GM21423 (cell line): ENCODE measurements at regions not wholly inside any gene's neighbourhood (a gene's known extent, or its start where the extent isn't known, plus 50 kb on each side); places are given as distances from the start of the nearest gene placed in this dataset.
"Not testable (repeated sequence)": the region's sequence is repeated elsewhere in the genome, so short reads cannot be mapped to it uniquely, and the experiment has no call there.

ENCODE experiments used
- ATAC-seq: cut with Tn5 transposase; IDR thresholded peaks from one replicate; pipeline ENCODE4 v1.9.1; 2021; ENCODE audit warnings: mild to moderate bottlenecking, moderate library complexity; ENCODE audit not compliant: unreplicated experiment

DNA sequence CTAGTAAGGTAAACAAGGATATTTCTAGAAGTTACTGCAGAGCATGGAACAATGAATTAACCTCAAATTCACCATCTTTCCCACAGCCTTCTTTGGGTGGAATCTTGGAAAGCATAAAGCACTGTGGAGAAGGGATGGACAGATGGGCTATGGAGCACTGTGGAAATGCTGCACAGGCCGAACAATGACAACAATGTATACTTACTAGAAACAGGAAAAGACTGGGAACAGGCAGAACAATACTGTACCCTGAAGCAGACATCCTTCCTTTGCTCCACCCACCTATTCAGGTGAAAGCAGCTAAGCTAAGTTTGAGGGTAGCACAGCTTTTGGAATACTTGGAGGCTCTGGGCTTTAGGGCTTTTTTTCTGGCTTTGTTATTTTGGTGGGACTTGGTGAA, 250.6 kb upstream of the KLF8 start:
- ATAC-seq, result no peak

DNA sequence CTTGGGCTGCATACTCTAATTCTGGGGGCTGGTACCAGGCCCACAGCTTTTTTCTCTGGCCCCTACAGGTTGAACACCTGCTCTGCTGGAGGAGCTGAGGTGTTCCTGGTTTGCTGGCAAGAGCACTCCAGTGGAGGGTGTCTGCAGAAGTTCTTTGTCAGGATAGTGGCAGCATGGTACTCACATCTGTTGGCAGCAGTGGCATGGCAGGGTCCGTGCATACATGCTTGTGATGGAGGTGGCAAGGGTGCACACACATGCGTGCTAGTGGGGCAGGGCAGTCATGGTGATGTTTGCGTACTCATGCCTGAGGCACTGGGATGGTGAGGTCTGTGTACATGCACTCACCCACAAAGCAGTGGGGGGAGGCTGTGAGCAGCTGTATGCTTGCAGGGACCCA, 235.5 kb upstream of the KLF8 start:
- ATAC-seq, result no peak

DNA sequence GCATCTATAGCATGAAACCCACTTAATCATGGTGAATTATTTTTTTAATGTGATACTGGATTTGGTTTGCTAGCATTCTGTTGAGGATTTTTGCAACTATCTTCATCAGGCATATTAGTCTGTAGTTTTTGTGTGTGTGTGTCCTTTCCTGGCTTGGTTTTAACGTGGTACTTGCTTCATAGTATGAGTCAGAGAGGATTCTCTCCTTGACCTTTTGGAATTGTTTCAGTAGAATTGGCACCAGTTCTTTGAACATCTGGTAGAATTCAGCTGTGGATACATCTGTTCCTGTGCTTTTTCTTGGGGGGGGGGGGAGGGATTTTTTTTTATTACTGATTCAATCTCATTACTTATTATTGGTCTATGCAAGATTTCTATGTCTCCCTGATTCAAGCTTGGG, 232.0 kb upstream of the KLF8 start:
- ATAC-seq, result no peak

- no peak for ATAC-seq
These were observed 231.4 kb upstream of the KLF8 start for GRCh38 chrX:56000729-56001128.

GRCh38 chrX:56025872-56026571, 206.1 kb upstream of the KLF8 start:
- no peak for ATAC-seq

DNA sequence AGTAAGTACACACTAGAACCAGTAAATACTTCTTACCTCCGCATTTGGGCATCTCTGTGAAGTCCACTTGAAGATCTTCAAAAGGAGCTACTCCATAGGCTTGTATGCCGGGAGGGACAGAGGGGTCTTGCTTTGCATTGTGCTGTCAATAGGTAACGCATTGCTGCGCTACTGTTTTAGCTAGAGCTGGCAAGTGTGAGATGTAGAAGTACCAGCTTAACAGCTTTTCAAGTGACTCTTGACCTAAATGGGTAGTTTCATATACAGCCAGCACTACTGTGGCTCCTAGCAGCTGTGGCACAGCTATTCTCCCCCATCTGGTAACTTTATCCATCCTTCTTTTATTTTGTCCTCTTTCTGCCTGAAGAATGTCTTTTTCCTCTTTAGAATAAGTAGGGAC, 205.3 kb upstream of the KLF8 start:
- no peak for ATAC-seq

DNA sequence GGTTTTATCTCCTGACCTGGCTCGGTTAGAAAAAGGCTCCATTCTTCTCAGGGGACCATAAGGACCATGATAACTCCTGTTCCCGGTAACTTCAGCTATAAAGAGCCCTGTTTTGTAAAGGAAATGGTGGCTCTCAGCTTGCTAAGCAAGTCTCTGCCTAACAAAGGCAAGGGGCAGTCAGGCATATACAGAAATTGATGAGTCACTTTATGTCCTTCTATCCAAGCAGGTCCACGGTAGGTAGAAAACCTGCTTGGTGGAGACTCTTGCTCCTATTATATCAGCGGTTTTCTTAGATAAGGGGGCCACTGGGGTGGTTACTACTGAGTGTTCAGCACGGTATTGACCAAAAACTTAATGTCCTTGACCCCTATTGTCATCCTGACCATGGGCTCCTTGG, 203.0 kb upstream of the KLF8 start:
- no peak for ATAC-seq

DNA sequence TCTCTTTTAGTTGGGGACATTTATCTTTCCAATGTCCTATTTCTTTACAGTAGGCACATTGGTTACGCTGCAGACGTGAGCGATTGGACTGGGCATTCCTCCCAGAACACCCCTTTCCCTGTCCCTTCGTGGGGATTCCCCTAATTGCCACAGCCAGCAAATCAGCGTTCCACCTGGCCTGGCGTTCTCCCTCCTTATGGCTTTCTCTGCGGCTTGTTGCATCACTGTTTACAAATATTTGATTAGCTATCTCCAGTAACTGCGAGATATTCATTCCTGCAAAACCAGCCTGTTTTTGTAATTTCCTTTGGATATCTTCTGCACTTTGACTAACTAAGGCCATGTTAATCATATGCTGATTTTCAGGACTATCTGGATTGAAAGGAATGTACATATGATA, 202.5 kb upstream of the KLF8 start:
- ATAC-seq, result no peak

GRCh38 chrX:56031409-56031808, 200.7 kb upstream of the KLF8 start:
- no peak for ATAC-seq

DNA sequence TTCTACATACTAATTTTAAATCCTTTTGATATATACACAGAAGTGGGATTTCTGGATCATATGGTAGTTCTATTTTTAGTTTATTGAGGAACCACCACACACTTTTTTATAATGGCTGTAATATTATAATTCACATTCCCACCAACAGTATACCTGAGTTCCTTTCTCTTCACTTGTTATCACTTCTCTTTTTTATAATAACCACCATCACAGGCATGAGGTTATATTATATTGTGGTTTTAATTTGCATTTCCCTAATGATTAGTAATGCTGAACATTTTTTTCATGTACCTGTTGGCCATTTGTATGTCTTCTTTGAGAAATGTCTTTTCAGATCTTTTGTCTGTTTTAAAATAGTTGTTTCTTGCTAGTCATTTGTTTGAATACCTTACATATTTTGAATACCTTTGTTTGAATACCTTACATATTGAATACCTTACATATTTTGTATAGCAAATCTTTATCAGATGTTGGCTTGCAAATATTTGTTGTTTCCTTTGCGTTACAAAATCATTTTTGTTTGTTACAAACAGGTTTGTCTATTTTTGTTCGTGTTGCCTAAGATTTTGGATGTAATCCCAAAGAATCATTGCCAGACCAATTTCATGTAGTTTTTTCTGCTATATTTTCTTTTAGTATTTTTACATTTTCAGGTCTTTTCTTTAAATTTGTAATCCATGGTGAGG, 198.5 kb upstream of the KLF8 start:
- ATAC-seq, result no peak

DNA sequence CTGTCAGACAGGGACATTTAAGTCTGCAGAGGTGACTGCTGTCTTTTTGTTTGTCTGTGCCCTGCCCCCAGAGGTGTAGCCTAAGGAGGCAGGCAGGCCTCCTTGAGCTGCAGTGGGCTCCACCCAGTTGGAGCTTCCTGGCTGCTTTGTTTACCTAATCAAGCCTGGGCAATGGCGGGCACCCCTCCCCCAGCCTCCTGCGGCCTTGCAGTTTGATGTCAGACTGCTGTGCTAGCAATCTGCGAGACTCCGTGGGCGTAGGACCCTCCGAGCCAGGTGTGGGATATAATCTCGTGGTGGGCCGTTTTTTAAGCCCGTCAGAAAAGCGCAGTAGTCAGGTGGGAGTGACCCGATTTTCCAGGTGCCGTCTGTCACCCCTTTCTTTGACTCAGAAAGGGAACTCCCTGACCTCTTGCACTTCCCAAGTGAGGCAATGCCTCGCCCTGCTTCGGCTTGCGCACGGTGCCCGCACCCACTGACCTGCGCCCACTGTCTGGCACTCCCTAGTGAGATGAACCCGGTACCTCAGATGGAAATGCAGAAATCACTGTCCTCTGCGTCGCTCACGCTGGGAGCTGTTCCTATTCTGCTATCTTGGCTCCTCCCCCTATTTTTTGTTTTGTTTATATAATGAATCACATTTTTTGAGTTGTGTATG, 179.4 kb upstream of the KLF8 start:
- ATAC-seq, result not testable (repeated sequence)

GRCh38 chrX:56057325-56057724, 174.8 kb upstream of the KLF8 start:
- no peak for ATAC-seq

- ATAC-seq, result peak; percentile 56
These were observed 166.1 kb upstream of the KLF8 start for GRCh38 chrX:56066016-56066415.

DNA sequence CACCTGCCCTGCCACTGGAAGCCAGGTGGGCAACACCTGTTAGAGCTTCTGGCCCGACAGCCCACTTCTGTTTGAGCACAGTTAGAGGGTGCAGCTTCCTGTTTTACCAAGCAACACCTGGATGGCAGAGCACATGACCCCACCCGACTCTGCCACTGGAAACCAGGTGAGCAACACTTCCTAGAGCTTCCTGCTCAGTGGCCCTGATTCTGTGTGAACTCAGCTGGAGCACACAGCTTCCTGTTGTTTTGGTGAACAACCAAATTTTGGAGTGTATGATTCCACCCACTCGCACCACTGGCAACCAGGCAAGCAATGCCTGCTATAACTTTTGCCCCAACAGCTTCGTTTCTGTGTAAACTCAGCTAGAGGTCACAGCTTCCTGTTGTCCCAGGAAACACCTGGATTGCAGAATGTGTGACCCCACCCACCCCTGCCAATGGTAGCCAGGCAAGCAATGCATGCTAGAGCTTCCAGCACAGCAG, 163.8 kb upstream of the KLF8 start:
- peak; percentile 37 for ATAC-seq

DNA sequence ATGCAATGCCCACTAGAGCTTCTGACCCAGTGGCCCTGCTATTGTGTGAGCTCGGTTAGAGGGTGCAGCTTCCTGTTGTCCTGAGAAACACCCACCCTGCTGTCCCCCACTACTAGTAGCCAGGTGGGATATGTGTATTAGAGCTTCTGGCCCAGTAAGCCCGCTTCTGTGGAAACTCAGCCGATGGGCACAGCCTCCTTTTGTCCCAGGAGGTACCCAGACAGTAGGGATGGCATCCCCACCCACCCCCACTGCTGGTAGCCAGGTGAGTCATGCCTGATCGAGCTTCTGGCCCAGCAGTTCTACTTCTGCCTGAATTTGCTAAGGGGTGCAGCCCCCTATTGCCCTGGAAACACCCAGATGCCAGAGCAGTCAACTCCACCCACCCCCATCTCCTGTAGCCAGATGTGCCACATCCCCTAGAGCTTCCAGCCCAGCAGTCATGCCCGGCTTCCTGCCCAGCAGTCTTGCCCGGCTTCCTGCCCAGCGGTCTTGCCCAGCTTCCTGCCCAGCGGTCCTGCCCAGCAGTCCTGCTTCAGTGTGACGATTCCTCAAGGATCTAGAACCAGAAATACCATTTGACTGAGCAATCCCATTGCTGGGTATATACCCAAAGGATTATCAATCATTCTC, 162.7 kb upstream of the KLF8 start:
- ATAC-seq, result no peak

DNA sequence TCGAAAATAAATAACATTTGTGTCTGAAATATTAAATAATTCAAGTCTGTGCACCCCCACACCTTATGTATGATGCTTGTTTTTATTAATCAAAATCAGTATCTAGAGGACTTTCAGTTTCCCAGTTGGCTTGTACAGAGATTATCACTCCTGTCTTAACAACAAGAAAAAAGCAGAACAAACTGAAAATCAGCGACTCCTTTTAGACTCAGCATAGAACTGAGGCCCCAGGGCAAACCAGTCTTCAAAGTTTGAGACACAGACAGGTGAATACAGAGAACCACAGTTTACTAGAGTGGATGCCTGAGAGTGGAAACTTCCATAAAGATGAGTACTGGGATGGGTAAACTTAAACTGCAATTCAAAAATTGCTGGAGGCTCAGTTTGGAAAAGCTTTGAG, 142.8 kb upstream of the KLF8 start:
- no peak for ATAC-seq

GRCh38 chrX:56099271-56099670, 132.9 kb upstream of the KLF8 start:
- no peak for ATAC-seq

DNA sequence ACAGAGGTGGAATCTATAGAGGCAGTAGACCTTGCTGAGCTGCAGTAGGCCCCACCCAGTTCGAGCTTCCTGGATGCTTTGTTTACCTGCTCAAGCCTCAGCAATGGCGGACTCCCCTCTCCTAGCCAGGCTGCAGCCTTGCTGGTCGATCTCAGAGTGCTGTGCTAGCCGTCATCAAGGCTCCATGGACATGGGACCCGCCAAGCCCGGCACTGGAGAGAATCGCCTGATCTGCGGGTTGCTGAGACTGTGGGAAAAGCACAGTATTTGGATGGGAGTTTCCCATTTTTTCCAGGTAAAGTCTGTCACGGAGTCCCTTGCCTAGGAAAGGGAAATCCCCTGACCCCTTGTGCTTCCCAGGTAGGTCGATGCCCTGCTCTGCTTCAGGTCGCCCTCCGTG, 124.8 kb upstream of the KLF8 start:
- no peak for ATAC-seq

DNA sequence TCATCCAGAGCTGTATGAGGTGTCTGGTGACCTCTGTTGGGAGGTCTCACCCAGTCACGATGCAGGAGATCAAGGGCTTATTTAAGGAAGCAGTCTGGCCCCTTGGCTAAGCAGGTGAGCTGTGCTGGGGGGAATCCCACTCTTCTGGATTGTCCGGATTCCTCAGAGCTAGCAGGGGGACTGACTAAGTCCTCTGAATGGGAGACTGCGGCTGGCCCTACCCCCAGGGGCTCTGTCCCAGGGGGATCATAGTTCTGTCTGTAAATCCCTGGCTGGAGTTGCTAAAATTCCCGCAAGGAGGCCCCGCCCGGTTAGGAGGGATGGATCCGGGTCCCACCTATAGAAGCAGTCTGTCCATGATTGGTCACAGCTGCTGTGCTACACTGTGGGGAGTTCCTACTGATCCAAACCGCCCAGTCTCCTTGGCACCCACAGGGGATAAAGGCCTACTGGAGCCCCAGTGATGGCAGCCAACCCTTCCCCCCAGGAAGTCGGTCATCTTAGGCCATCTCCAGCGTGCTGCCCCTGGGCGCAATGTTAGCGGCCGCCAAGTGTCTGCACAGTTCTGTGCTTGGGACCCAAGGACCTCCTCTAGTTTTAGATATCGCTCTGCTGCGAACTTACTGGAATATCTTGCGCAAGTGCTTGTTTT, 118.2 kb upstream of the KLF8 start:
- ATAC-seq, result no peak

- ATAC-seq, result no peak
These were observed 117.7 kb upstream of the KLF8 start for GRCh38 chrX:56114437-56114787.

- ATAC-seq, result no peak
These were observed 111.9 kb upstream of the KLF8 start for GRCh38 chrX:56120242-56120641.
